ENCODE measurements at regions not wholly inside any gene's neighbourhood (a gene's known extent, or its start where the extent isn't known, plus 50 kb on each side); places are given as distances from the start of the nearest gene placed in this dataset.

- CTCF ChIA-PET: no interaction called here
- no peak for DNase-seq
- no peak overlapping the region for H3K27ac ChIP-seq (ENCODE audit: low read depth, low read length)
- no peaks in the 10 kb centered on the region for H3K9me3 ChIP-seq (ENCODE audit: low read length)
- H3K27me3 Mint-ChIP-seq: peaks cover 0 to 4% of the 10 kb centered on the region in 2 donors
- H3K36me3 Mint-ChIP-seq: peaks cover 0 to 2% (median 0%) of the 10 kb centered on the region in 3 donors
- H3K27ac Mint-ChIP-seq: no peak overlapping the region
- H3K27me3 ChIP-seq (ENCODE audit: insufficient read depth, low read length, poor library complexity, severe bottlenecking): no peaks in the 10 kb centered on the region
- H3K9me3 Mint-ChIP-seq: peaks cover 0 to 19% (median 14%) of the 10 kb centered on the region in 5 donors
- H3K4me3 Mint-ChIP-seq: no peak overlapping the region
- H3K4me1 Mint-ChIP-seq: no peaks in the 10 kb centered on the region
- no peaks in the 10 kb centered on the region for H3K36me3 ChIP-seq (ENCODE audit: insufficient read depth, low read length)
- no peak overlapping the region for H3K4me3 ChIP-seq (ENCODE audit: low read length)
- POLR2A ChIA-PET: no interaction called here
- no peaks in the 10 kb centered on the region for H3K4me1 ChIP-seq (ENCODE audit: insufficient read depth, low read length)
These were observed 776.4 kb downstream of the TYW1 start for GRCh38 chr7:67773081-67773480.

GRCh38 chr7:67777119-67777518, 780.5 kb downstream of the TYW1 start:
- Mint-ChIP-seq H3K9me3 (peaks cover 5 to 24% (median 20%) of the 10 kb centered on the region in 5 donors), H3K36me3 (peaks cover 0 to 2% (median 0%) of the 10 kb centered on the region in 3 donors), H3K27ac (no peak overlapping the region), H3K4me1 (no peaks in the 10 kb centered on the region), H3K27me3 (peaks cover 0 to 1% of the 10 kb centered on the region in 2 donors), H3K4me3 (no peak overlapping the region)
- ChIA-PET POLR2A (no interaction called here), CTCF (no interaction called here)
- Histone ChIP-seq H3K27me3 (ENCODE audit: insufficient read depth, low read length, poor library complexity, severe bottlenecking) (no peaks in the 10 kb centered on the region), H3K4me3 (ENCODE audit: low read length) (no peak overlapping the region), H3K27ac (ENCODE audit: low read depth, low read length) (no peak overlapping the region), H3K4me1 (ENCODE audit: insufficient read depth, low read length) (no peaks in the 10 kb centered on the region), H3K36me3 (ENCODE audit: insufficient read depth, low read length) (no peaks in the 10 kb centered on the region), H3K9me3 (ENCODE audit: low read length) (no peaks in the 10 kb centered on the region)
- no peak for DNase-seq

GRCh38 chr7:67781841-67782240, 785.2 kb downstream of the TYW1 start:
- no peaks in the 10 kb centered on the region for H3K27me3 Mint-ChIP-seq
- ChIA-PET CTCF (no interaction called here), POLR2A (no interaction called here)
- H3K4me1 ChIP-seq (ENCODE audit: insufficient read depth, low read length): no peaks in the 10 kb centered on the region
- no peak overlapping the region for H3K4me3 Mint-ChIP-seq
- no peak overlapping the region for H3K4me3 ChIP-seq (ENCODE audit: low read length)
- no peaks in the 10 kb centered on the region for H3K27me3 ChIP-seq (ENCODE audit: insufficient read depth, low read length, poor library complexity, severe bottlenecking)
- H3K9me3 Mint-ChIP-seq: peaks cover 2 to 26% (median 13%) of the 10 kb centered on the region in 5 donors
- no peak overlapping the region for H3K27ac Mint-ChIP-seq
- H3K27ac ChIP-seq (ENCODE audit: low read depth, low read length): no peak overlapping the region
- H3K36me3 ChIP-seq (ENCODE audit: insufficient read depth, low read length): no peaks in the 10 kb centered on the region
- H3K36me3 Mint-ChIP-seq: no peaks in the 10 kb centered on the region
- no peaks in the 10 kb centered on the region for H3K4me1 Mint-ChIP-seq
- H3K9me3 ChIP-seq (ENCODE audit: low read length): no peaks in the 10 kb centered on the region
- no peak for DNase-seq

- no peaks in the 10 kb centered on the region for H3K4me1 ChIP-seq (ENCODE audit: insufficient read depth, low read length)
- Mint-ChIP-seq H3K4me1 (no peaks in the 10 kb centered on the region), H3K27ac (no peak overlapping the region), H3K36me3 (no peaks in the 10 kb centered on the region), H3K9me3 (peaks cover 4 to 29% (median 12%) of the 10 kb centered on the region in 5 donors), H3K27me3 (peaks cover 0 to 2% of the 10 kb centered on the region in 2 donors), H3K4me3 (no peak overlapping the region)
- no peak overlapping the region for H3K27ac ChIP-seq (ENCODE audit: low read depth, low read length)
- no peaks in the 10 kb centered on the region for H3K36me3 ChIP-seq (ENCODE audit: insufficient read depth, low read length)
- H3K27me3 ChIP-seq (ENCODE audit: insufficient read depth, low read length, poor library complexity, severe bottlenecking): no peaks in the 10 kb centered on the region
- no peaks in the 10 kb centered on the region for H3K9me3 ChIP-seq (ENCODE audit: low read length)
- CTCF ChIA-PET: interaction anchor here (1.6 kb wide), 1 partner anchor 11 kb away, joined by 3 read pairs; no protein-coding TSS in a partner anchor
- POLR2A ChIA-PET: no interaction called here
- DNase-seq: no peak
- H3K4me3 ChIP-seq (ENCODE audit: low read length): no peak overlapping the region
These were observed 789.4 kb downstream of the TYW1 start for GRCh38 chr7:67786021-67786420.

GRCh38 chr7:67788669-67789068, 792.0 kb downstream of the TYW1 start:
- H3K4me3 ChIP-seq (ENCODE audit: low read length): no peak overlapping the region
- Mint-ChIP-seq H3K4me3 (no peak overlapping the region), H3K4me1 (no peaks in the 10 kb centered on the region), H3K36me3 (no peaks in the 10 kb centered on the region), H3K27ac (no peak overlapping the region), H3K9me3 (peaks cover 4 to 23% (median 18%) of the 10 kb centered on the region in 5 donors), H3K27me3 (peaks cover 0 to 4% of the 10 kb centered on the region in 2 donors)
- CTCF ChIA-PET: no interaction called here
- no peaks in the 10 kb centered on the region for H3K36me3 ChIP-seq (ENCODE audit: insufficient read depth, low read length)
- H3K27ac ChIP-seq (ENCODE audit: low read depth, low read length): no peak overlapping the region
- no peaks in the 10 kb centered on the region for H3K27me3 ChIP-seq (ENCODE audit: insufficient read depth, low read length, poor library complexity, severe bottlenecking)
- POLR2A ChIA-PET: no interaction called here
- no peak for DNase-seq
- H3K4me1 ChIP-seq (ENCODE audit: insufficient read depth, low read length): no peaks in the 10 kb centered on the region
- H3K9me3 ChIP-seq (ENCODE audit: low read length): no peaks in the 10 kb centered on the region

- H3K9me3 ChIP-seq (ENCODE audit: low read length): no peaks in the 10 kb centered on the region
- Mint-ChIP-seq H3K27me3 (peaks cover 0 to 4% of the 10 kb centered on the region in 2 donors), H3K4me1 (no peaks in the 10 kb centered on the region), H3K27ac (no peak overlapping the region), H3K4me3 (no peak overlapping the region), H3K36me3 (no peaks in the 10 kb centered on the region), H3K9me3 (peaks cover 4 to 23% (median 16%) of the 10 kb centered on the region in 5 donors)
- ChIA-PET POLR2A (no interaction called here), CTCF (no interaction called here)
- no peak overlapping the region for H3K4me3 ChIP-seq (ENCODE audit: low read length)
- no peak for DNase-seq
- H3K27me3 ChIP-seq (ENCODE audit: insufficient read depth, low read length, poor library complexity, severe bottlenecking): no peaks in the 10 kb centered on the region
- H3K4me1 ChIP-seq (ENCODE audit: insufficient read depth, low read length): no peaks in the 10 kb centered on the region
- H3K27ac ChIP-seq (ENCODE audit: low read depth, low read length): no peak overlapping the region
- H3K36me3 ChIP-seq (ENCODE audit: insufficient read depth, low read length): no peaks in the 10 kb centered on the region
These were observed 795.3 kb downstream of the TYW1 start for GRCh38 chr7:67791918-67792317.

- Mint-ChIP-seq H3K9me3 (peaks cover 2 to 18% (median 10%) of the 10 kb centered on the region in 5 donors), H3K36me3 (no peaks in the 10 kb centered on the region), H3K4me3 (no peak overlapping the region), H3K4me1 (no peaks in the 10 kb centered on the region), H3K27me3 (peaks cover 0 to 4% of the 10 kb centered on the region in 2 donors), H3K27ac (no peak overlapping the region)
- H3K36me3 ChIP-seq (ENCODE audit: insufficient read depth, low read length): no peaks in the 10 kb centered on the region
- no peaks in the 10 kb centered on the region for H3K4me1 ChIP-seq (ENCODE audit: insufficient read depth, low read length)
- POLR2A ChIA-PET: no interaction called here
- H3K27ac ChIP-seq (ENCODE audit: low read depth, low read length): no peak overlapping the region
- H3K4me3 ChIP-seq (ENCODE audit: low read length): no peak overlapping the region
- H3K9me3 ChIP-seq (ENCODE audit: low read length): no peaks in the 10 kb centered on the region
- DNase-seq: no peak
- CTCF ChIA-PET: no interaction called here
- no peaks in the 10 kb centered on the region for H3K27me3 ChIP-seq (ENCODE audit: insufficient read depth, low read length, poor library complexity, severe bottlenecking)
These were observed 797.9 kb downstream of the TYW1 start for GRCh38 chr7:67794544-67794943.

- Histone ChIP-seq H3K27ac (ENCODE audit: low read depth, low read length) (no peak overlapping the region), H3K36me3 (ENCODE audit: insufficient read depth, low read length) (no peaks in the 10 kb centered on the region), H3K9me3 (ENCODE audit: low read length) (no peaks in the 10 kb centered on the region), H3K4me3 (ENCODE audit: low read length) (no peak overlapping the region), H3K4me1 (ENCODE audit: insufficient read depth, low read length) (no peaks in the 10 kb centered on the region), H3K27me3 (ENCODE audit: insufficient read depth, low read length, poor library complexity, severe bottlenecking) (no peaks in the 10 kb centered on the region)
- DNase-seq: no peak
- ChIA-PET CTCF (no interaction called here), POLR2A (no interaction called here)
- no peak overlapping the region for H3K27ac Mint-ChIP-seq
- no peak overlapping the region for H3K4me3 Mint-ChIP-seq
- H3K4me1 Mint-ChIP-seq: no peaks in the 10 kb centered on the region
- peaks cover 4 to 26% (median 12%) of the 10 kb centered on the region in 5 donors for H3K9me3 Mint-ChIP-seq
- no peaks in the 10 kb centered on the region for H3K36me3 Mint-ChIP-seq
- no peaks in the 10 kb centered on the region for H3K27me3 Mint-ChIP-seq
These were observed 807.2 kb downstream of the TYW1 start for GRCh38 chr7:67803789-67804188.

- H3K9me3 ChIP-seq (ENCODE audit: low read length): no peaks in the 10 kb centered on the region
- H3K27ac ChIP-seq (ENCODE audit: low read depth, low read length): no peak overlapping the region
- H3K4me1 Mint-ChIP-seq: no peaks in the 10 kb centered on the region
- no peaks in the 10 kb centered on the region for H3K4me1 ChIP-seq (ENCODE audit: insufficient read depth, low read length)
- no peak overlapping the region for H3K27ac Mint-ChIP-seq
- no peaks in the 10 kb centered on the region for H3K27me3 Mint-ChIP-seq
- no peaks in the 10 kb centered on the region for H3K36me3 ChIP-seq (ENCODE audit: insufficient read depth, low read length)
- ChIA-PET POLR2A (no interaction called here), CTCF (no interaction called here)
- peaks cover 0 to 19% (median 5%) of the 10 kb centered on the region in 5 donors for H3K9me3 Mint-ChIP-seq
- no peak for DNase-seq
- no peaks in the 10 kb centered on the region for H3K36me3 Mint-ChIP-seq
- no peaks in the 10 kb centered on the region for H3K27me3 ChIP-seq (ENCODE audit: insufficient read depth, low read length, poor library complexity, severe bottlenecking)
- no peak overlapping the region for H3K4me3 Mint-ChIP-seq
- no peak overlapping the region for H3K4me3 ChIP-seq (ENCODE audit: low read length)
These were observed 809.4 kb downstream of the TYW1 start for GRCh38 chr7:67805921-67806471.
